ENCODE measurements at regions not wholly inside any gene's neighbourhood (a gene's known extent, or its start where the extent isn't known, plus 50 kb on each side); places are given as distances from the start of the nearest gene placed in this dataset.

DNA sequence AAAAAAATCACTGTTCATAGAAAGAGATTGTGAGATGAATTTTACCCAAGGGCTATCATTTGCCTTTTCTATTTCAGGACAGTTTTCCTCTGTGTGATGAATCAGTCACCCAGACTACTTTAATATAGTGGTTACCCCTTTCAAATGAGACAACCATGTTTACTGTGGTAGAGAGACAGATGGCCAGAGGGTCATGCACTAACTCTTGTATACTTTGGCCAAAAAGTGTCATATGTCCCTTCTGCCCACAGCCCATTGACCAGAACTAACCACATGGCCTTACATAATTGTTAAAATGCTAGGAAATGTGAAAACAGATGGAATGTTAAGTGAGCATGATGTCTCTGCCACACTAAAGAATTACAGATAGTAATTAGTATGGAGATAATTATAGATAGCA, 498.7 kb downstream of the DACH1 start:
- no peak for ATAC-seq
- Histone ChIP-seq H3K9me3 (no peaks in the 10 kb centered on the region), H3K27ac (no peak overlapping the region), H3K4me1 (no peaks in the 10 kb centered on the region), H3K4me3 (no peak overlapping the region), H3K4me2 (no peak overlapping the region)
- FAIRE-seq: no peak
- CTCF ChIA-PET: no interaction called here
- POLR2A ChIA-PET: no interaction called here
- DNase-seq (ENCODE audit: low read depth in 1 of 2, low spot score in 1 of 2): no peak
- no peak for TF ChIP-seq CHD4 (IDR thresholded peaks at IDR 0.05; ENCODE audit: borderline replicate concordance)

DNA sequence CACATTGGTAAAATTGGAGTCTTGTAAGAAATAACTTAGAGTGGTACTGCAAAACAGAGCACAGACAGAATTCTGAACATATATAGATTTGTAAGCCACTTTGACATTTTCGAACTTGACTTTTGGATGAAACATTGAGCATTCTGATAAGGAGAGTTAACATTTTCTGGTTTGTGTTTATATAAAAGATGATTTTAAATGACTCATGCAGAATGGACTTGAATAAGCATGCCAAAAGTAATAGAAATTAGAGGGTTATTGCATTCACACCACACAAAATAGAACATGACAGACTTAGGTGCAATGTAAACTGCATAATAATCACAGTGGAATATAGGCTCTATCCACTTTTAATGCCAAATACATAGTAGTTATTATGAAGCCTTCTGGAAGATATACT, 507.0 kb downstream of the DACH1 start:
- FAIRE-seq: no peak
- H3K4me3 ChIP-seq: no peak overlapping the region
- ATAC-seq: no peak
- no peaks in the 10 kb centered on the region for H3K4me1 ChIP-seq
- H3K27ac ChIP-seq: no peak overlapping the region
- ChIA-PET POLR2A (no interaction called here), CTCF (no interaction called here)
- no peak overlapping the region for H3K4me2 ChIP-seq
- H3K9me3 ChIP-seq: no peaks in the 10 kb centered on the region
- 3% methylated on average over 1 of the region's 1 CpG for WGBS (ENCODE audit: missing lambda C conversion rate)
- DNase-seq (ENCODE audit: low read depth in 1 of 2, low spot score in 1 of 2): no peak
- no peak for TF ChIP-seq RCOR1 (IDR thresholded peaks at IDR 0.05; ENCODE audit: low read depth, low read length)
- no peak for TF ChIP-seq CEBPB (IDR thresholded peaks at IDR 0.05)
- TF ChIP-seq, protein P1, sequence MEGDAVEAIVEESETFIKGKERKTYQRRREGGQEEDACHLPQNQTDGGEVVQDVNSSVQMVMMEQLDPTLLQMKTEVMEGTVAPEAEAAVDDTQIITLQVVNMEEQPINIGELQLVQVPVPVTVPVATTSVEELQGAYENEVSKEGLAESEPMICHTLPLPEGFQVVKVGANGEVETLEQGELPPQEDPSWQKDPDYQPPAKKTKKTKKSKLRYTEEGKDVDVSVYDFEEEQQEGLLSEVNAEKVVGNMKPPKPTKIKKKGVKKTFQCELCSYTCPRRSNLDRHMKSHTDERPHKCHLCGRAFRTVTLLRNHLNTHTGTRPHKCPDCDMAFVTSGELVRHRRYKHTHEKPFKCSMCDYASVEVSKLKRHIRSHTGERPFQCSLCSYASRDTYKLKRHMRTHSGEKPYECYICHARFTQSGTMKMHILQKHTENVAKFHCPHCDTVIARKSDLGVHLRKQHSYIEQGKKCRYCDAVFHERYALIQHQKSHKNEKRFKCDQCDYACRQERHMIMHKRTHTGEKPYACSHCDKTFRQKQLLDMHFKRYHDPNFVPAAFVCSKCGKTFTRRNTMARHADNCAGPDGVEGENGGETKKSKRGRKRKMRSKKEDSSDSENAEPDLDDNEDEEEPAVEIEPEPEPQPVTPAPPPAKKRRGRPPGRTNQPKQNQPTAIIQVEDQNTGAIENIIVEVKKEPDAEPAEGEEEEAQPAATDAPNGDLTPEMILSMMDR (IDR thresholded peaks at IDR 0.05): no peak
- TF ChIP-seq FOSL2 (IDR thresholded peaks at IDR 0.05): no peak
- TF ChIP-seq FOSL2 (CRISPR knock-in tag; IDR thresholded peaks at IDR 0.05): no peak
- no peak for TF ChIP-seq ZNF302 (CRISPR knock-in tag; IDR thresholded peaks at IDR 0.05)
- TF ChIP-seq EHF (CRISPR knock-in tag; IDR thresholded peaks at IDR 0.05): no peak
- TF ChIP-seq HES2 (IDR thresholded peaks at IDR 0.05): no peak
- TF ChIP-seq EP300 (IDR thresholded peaks at IDR 0.05): no peak
- TF ChIP-seq FOSB (CRISPR knock-in tag; IDR thresholded peaks at IDR 0.05): no peak
- no peak for TF ChIP-seq RARB (CRISPR knock-in tag; IDR thresholded peaks at IDR 0.05)
- TF ChIP-seq NR3C1 (IDR thresholded peaks at IDR 0.05): no peak
- TF ChIP-seq HOXB5 (CRISPR knock-in tag; IDR thresholded peaks at IDR 0.05): no peak
- no peak for TF ChIP-seq PHF8 (IDR thresholded peaks at IDR 0.05; ENCODE audit: borderline replicate concordance, low read depth)
- no peak for TF ChIP-seq MAFK (IDR thresholded peaks at IDR 0.05; ENCODE audit: partially characterized antibody)
- no peak for TF ChIP-seq RNF2 (IDR thresholded peaks at IDR 0.05; ENCODE audit: borderline replicate concordance, low read depth)
- TF ChIP-seq, protein P2, sequence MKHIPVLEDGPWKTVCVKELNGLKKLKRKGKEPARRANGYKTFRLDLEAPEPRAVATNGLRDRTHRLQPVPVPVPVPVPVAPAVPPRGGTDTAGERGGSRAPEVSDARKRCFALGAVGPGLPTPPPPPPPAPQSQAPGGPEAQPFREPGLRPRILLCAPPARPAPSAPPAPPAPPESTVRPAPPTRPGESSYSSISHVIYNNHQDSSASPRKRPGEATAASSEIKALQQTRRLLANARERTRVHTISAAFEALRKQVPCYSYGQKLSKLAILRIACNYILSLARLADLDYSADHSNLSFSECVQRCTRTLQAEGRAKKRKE (CRISPR knock-in tag; IDR thresholded peaks at IDR 0.05; ENCODE audit: low read depth): no peak

GRCh38 chr13:71359641-71360040, 507.4 kb downstream of the DACH1 start:
- ChIA-PET CTCF (no interaction called here), POLR2A (no interaction called here)
- H3K4me2 ChIP-seq: no peak overlapping the region
- no peaks in the 10 kb centered on the region for H3K4me1 ChIP-seq
- FAIRE-seq: no peak
- WGBS (ENCODE audit: missing lambda C conversion rate): 17% methylated on average over 4 of the region's 4 CpGs
- TF ChIP-seq FOSL2 (IDR thresholded peaks at IDR 0.05) (no peak), FOSL2 (CRISPR knock-in tag; IDR thresholded peaks at IDR 0.05) (no peak), RNF2 (IDR thresholded peaks at IDR 0.05; ENCODE audit: borderline replicate concordance, low read depth) (no peak), EP300 (IDR thresholded peaks at IDR 0.05) (no peak), MAFK (IDR thresholded peaks at IDR 0.05; ENCODE audit: partially characterized antibody) (no peak), ELK1 (IDR thresholded peaks at IDR 0.05; ENCODE audit: low read depth, low read length) (no peak), RARB (CRISPR knock-in tag; IDR thresholded peaks at IDR 0.05) (no peak), CBX2 (IDR thresholded peaks at IDR 0.05; ENCODE audit: borderline replicate concordance, low read depth) (no peak), TP53 (CRISPR knock-in tag; IDR thresholded peaks at IDR 0.05) (no peak), ZSCAN20 (CRISPR knock-in tag; IDR thresholded peaks at IDR 0.05) (no peak), SMC3 (IDR thresholded peaks at IDR 0.05) (no peak), NR3C1 (IDR thresholded peaks at IDR 0.05) (no peak), HES2 (IDR thresholded peaks at IDR 0.05) (no peak), SREBF2 (IDR thresholded peaks at IDR 0.05) (no peak)
- TF ChIP-seq, protein P3, sequence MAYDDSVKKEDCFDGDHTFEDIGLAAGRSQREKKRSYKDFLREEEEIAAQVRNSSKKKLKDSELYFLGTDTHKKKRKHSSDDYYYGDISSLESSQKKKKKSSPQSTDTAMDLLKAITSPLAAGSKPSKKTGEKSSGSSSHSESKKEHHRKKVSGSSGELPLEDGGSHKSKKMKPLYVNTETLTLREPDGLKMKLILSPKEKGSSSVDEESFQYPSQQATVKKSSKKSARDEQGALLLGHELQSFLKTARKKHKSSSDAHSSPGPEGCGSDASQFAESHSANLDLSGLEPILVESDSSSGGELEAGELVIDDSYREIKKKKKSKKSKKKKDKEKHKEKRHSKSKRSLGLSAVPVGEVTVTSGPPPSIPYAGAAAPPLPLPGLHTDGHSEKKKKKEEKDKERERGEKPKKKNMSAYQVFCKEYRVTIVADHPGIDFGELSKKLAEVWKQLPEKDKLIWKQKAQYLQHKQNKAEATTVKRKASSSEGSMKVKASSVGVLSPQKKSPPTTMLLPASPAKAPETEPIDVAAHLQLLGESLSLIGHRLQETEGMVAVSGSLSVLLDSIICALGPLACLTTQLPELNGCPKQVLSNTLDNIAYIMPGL (CRISPR knock-in tag; IDR thresholded peaks at IDR 0.05; ENCODE audit: borderline replicate concordance): no peak
- no peak overlapping the region for H3K4me3 ChIP-seq
- no peak for ATAC-seq
- H3K9me3 ChIP-seq: no peaks in the 10 kb centered on the region
- no peak for DNase-seq (ENCODE audit: low read depth in 1 of 2, low spot score in 1 of 2)
- H3K27ac ChIP-seq: no peak overlapping the region
